Endothelial cell of umbilical vein (primary cell): ENCODE measurements at regions not wholly inside any gene's neighbourhood (a gene's known extent, or its start where the extent isn't known, plus 50 kb on each side); places are given as distances from the start of the nearest gene placed in this dataset.

Experiments used
- BruUV-seq: library from RNA; stranded (reverse); fragments of 400-500 nt; replicated peaks from 2 replicates; lab custom pipeline; 2021; lab: Mats Ljungman, UMichigan
- CTCF ChIA-PET: fragments of 300-600, 350-600 bp; sonication (Branson Sonifier 250); formaldehyde crosslinking; loops from one replicate; lab custom pipeline; 2021; ENCODE audit warnings: antibody characterized with exemption, inconsistent platforms; lab: Charles Lee
- POLR2A ChIA-PET: fragments of 300-600, 350-600 bp; sonication (Branson Sonifier 250); formaldehyde crosslinking; loops from one replicate; lab custom pipeline; 2021; ENCODE audit warnings: antibody characterized with exemption, inconsistent platforms; lab: Charles Lee
- DNase-seq: peaks from one replicate; pipeline ENCODE4 v3.0.0-alpha.2; 2011; ENCODE audit warnings: low read depth, low spot score
- FAIRE-seq: peaks from 2 replicates; lab custom pipeline; 2011; peaks lifted over from hg19 to GRCh38; lab: Jason Lieb, UNC
- H2AFZ ChIP-seq: 2 replicates; pipeline ENCODE4 v1.6.0; 2012; ENCODE audit warnings: low read depth, low read length, control low read depth, inconsistent platforms
- H3K27ac ChIP-seq: 2 replicates; pipeline ENCODE4 v1.5.1; 2011; ENCODE audit warnings: low read depth, mild to moderate bottlenecking, control low read depth, low read length, moderate library complexity; ENCODE audit not compliant: insufficient read depth
- H3K27me3 ChIP-seq, 2 experiments: 2 replicates each; pipeline versions ENCODE4 v1.6.0 to v1.6.1; 2011; ENCODE audit warnings: low read length in 2 of 2, mixed read lengths in 1 of 2; ENCODE audit not compliant: control insufficient read depth in 2 of 2, insufficient read depth in 2 of 2
- H3K36me3 ChIP-seq, 2 experiments: 2 replicates in 1 of 2; 3 replicates in 1 of 2; pipeline ENCODE4 v1.5.1; 2011; ENCODE audit warnings: low read length in 2 of 2, mild to moderate bottlenecking in 1 of 2, moderate library complexity in 1 of 2; ENCODE audit not compliant: control insufficient read depth in 2 of 2, insufficient read depth in 2 of 2; ENCODE audit errors: extremely low read depth in 1 of 2
- H3K4me1 ChIP-seq: 3 replicates; pipeline ENCODE4 v1.5.1; 2011; ENCODE audit warnings: mild to moderate bottlenecking, low read length; ENCODE audit not compliant: control insufficient read depth, insufficient read depth; ENCODE audit errors: extremely low read depth
- H3K4me2 ChIP-seq: 2 replicates; pipeline ENCODE4 v1.6.1; 2011; ENCODE audit warnings: low read length, control low read depth, mixed read lengths; ENCODE audit not compliant: insufficient read depth
- H3K4me3 ChIP-seq, 3 experiments: fragments of 200-600 bp in 1 of 3; sonication (generic), shearing (Covaris generic) in 1 of 3; replicated peaks in 1 of 3; 2 replicates each; pipeline ENCODE4 v1.5.1; 2011 to 2016; ENCODE audit warnings: control low read depth in 3 of 3, low read length in 3 of 3, mild to moderate bottlenecking in 2 of 3, inconsistent platforms in 1 of 3, low read depth in 1 of 3, moderate library complexity in 1 of 3; ENCODE audit not compliant: insufficient read depth in 1 of 3
- H3K79me2 ChIP-seq: 2 replicates; pipeline ENCODE4 v1.6.0; 2012; ENCODE audit warnings: low read length, inconsistent platforms; ENCODE audit not compliant: control insufficient read depth, insufficient read depth
- H3K9ac ChIP-seq: replicated peaks from 2 replicates; pipeline ENCODE3; 2011; ENCODE audit warnings: low read length, control low read depth; ENCODE audit not compliant: insufficient read depth; ENCODE audit errors: extremely low read depth
- H3K9me1 ChIP-seq: replicated peaks from 3 replicates; pipeline ENCODE4 v1.6.0; 2011; ENCODE audit warnings: mild to moderate bottlenecking, low read length; ENCODE audit not compliant: control insufficient read depth, insufficient read depth; ENCODE audit errors: extremely low read depth
- H3K9me3 ChIP-seq: replicated peaks from 2 replicates; pipeline ENCODE4 v1.5.1; 2012; ENCODE audit warnings: low read length, inconsistent platforms; ENCODE audit not compliant: control insufficient read depth, insufficient read depth
- H4K20me1 ChIP-seq: replicated peaks from 2 replicates; pipeline ENCODE3; 2011; ENCODE audit warnings: mild to moderate bottlenecking, low read length; ENCODE audit not compliant: control insufficient read depth, insufficient read depth; ENCODE audit errors: extremely low read depth
- CTCF ChIP-seq, 2 donors: IDR thresholded peaks; 1 replicate in 1 of 2; 2 replicates in 1 of 2; pipeline ENCODE4 v1.5.1; 2011; ENCODE audit warnings: low read length in 2 of 2, mild to moderate bottlenecking in 2 of 2, moderate library complexity in 2 of 2, control low read depth in 1 of 2, inconsistent platforms in 1 of 2, low read depth in 1 of 2; ENCODE audit not compliant: insufficient read depth in 1 of 2; ENCODE audit errors: extremely low read depth in 1 of 2
- EZH2 ChIP-seq: IDR thresholded peaks from 2 replicates; pipeline ENCODE4 v1.6.1; 2012; ENCODE audit warnings: borderline replicate concordance, low read depth, mild to moderate bottlenecking, moderate library complexity, low read length, inconsistent platforms; ENCODE audit not compliant: severe bottlenecking
- JUN ChIP-seq: IDR thresholded peaks from 2 replicates; pipeline ENCODE4 v1.6.1; 2011; ENCODE audit warnings: borderline replicate concordance, low read depth; ENCODE audit not compliant: insufficient read length, insufficient read depth
- MAX ChIP-seq: IDR thresholded peaks from 2 replicates; pipeline ENCODE4 v1.6.1; 2011; ENCODE audit not compliant: insufficient read depth, insufficient read length
- MYC ChIP-seq: IDR thresholded peaks from one replicate; pipeline ENCODE4 v1.6.1; 2011; ENCODE audit warnings: mild to moderate bottlenecking, low read depth, low read length
- dilution Hi-C: fragments of 300-500 bp; cut with MboI; formaldehyde crosslinking; loops from one replicate; pipeline ENCODE4 v1.15.0; 2019; ENCODE audit warnings: low sequenced_read_pairs; ENCODE audit not compliant: extremely low pct_ligation_motif_present
- intact Hi-C: fragments of 100-400 bp; cut with micrococcal nuclease; formaldehyde crosslinking; loops from one replicate; pipeline ENCODE4 v1.10.0; 2022

GRCh38 chr13:75220861-75221260, 261.1 kb downstream of the TBC1D4 start:
- BruUV-seq: no TSS peak
- intact Hi-C loops: no loop called here
- TF ChIP-seq MYC (no peak), EZH2 (no peak), MAX (no peak), JUN (no peak)
- Histone ChIP-seq H3K4me3 (no peak overlapping the region), H3K79me2 (no peaks in the 10 kb centered on the region), H3K9me1 (no peaks in the 10 kb centered on the region), H3K4me1 (peaks cover 3% of the 10 kb centered on the region), H2AFZ (no peak overlapping the region), H3K4me2 (no peak overlapping the region), H4K20me1 (no peaks in the 10 kb centered on the region), H3K9ac (no peak overlapping the region), H3K36me3 (no peaks in the 10 kb centered on the region), H3K9me3 (no peaks in the 10 kb centered on the region), H3K27ac (no peak overlapping the region), H3K27me3 (peaks cover 0 to 4% of the 10 kb centered on the region in 2 experiments)
- no peak for DNase-seq
- ChIA-PET CTCF (interaction anchor here (1.8 kb wide), 1 partner anchor 648 kb away, joined by 29 read pairs; no protein-coding TSS in a partner anchor), POLR2A (no interaction called here)
- dilution Hi-C loops: no loop called here
- FAIRE-seq: no peak

DNA sequence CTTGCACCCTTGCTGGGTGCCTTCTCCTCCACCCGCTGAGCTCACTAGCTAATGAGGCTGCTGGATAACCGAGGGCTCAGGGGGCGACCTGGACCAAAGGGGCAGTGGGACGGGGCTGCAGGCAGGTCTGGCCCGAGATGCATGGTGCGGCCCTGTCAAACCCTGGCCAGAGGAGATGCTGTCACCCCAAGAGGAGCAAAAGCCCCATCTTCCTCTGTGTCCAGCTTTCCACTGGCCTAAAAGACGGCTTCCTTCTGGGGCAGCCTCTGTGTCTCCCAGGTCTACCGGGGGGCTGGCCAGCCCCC, 261.8 kb downstream of the TBC1D4 start:
- Histone ChIP-seq H3K79me2 (no peaks in the 10 kb centered on the region), H3K36me3 (no peaks in the 10 kb centered on the region), H3K9me3 (no peaks in the 10 kb centered on the region), H3K9me1 (no peaks in the 10 kb centered on the region), H2AFZ (no peak overlapping the region), H3K27ac (no peak overlapping the region), H3K27me3 (peaks cover 0 to 4% of the 10 kb centered on the region in 2 experiments), H3K4me1 (peaks cover 3% of the 10 kb centered on the region), H3K4me3 (no peak overlapping the region), H3K9ac (no peak overlapping the region), H3K4me2 (no peak overlapping the region), H4K20me1 (no peaks in the 10 kb centered on the region)
- POLR2A ChIA-PET: no interaction called here
- TF ChIP-seq MAX (no peak), CTCF (IDR thresholded peaks at IDR 0.05; ENCODE audit: extremely low read depth in 1 of 2, insufficient read depth in 1 of 2, low read depth in 1 of 2, low read length in 2 of 2) (no peak), MYC (no peak)
- dilution Hi-C loops: no loop called here
- FAIRE-seq (no peak), DNase-seq (no peak)
- CTCF ChIA-PET: interaction anchor here (0.9 to 3.1 kb wide), 42 partner anchors 8 to 1464 kb away, joined by 3 to 51 read pairs (median 4); no protein-coding TSS in a partner anchor
- intact Hi-C loops: no loop called here
- BruUV-seq: no TSS peak
